Transverse colon (tissue), 4 donors: ENCODE measurements at regions not wholly inside any gene's neighbourhood (a gene's known extent, or its start where the extent isn't known, plus 50 kb on each side); places are given as distances from the start of the nearest gene placed in this dataset.

ENCODE experiments used
- DNase-seq: peaks from one replicate; pipeline ENCODE4 v3.0.0-alpha.2; 2019
- H3K27ac ChIP-seq, 4 donors: fragments of 200-600 bp; sonication (generic); 2 replicates each; pipeline ENCODE4 v1.5.1; 2016 to 2018; ENCODE audit warnings: inconsistent platforms in 4 of 4
- H3K27me3 ChIP-seq: fragments of 200-600 bp; sonication (generic); 2 replicates; pipeline ENCODE4 v1.5.1; 2017; ENCODE audit warnings: inconsistent platforms
- H3K36me3 ChIP-seq, 4 donors: fragments of 200-600 bp; sonication (generic); 2 replicates each; pipeline ENCODE4 v1.5.1; 2017 to 2019; ENCODE audit warnings: inconsistent platforms in 4 of 4
- H3K4me1 ChIP-seq, 4 donors: fragments of 200-600 bp; sonication (generic); 2 replicates each; pipeline ENCODE4 v1.5.1; 2017 to 2020; ENCODE audit warnings: inconsistent platforms in 4 of 4
- H3K4me3 ChIP-seq, 4 donors: fragments of 200-600 bp; sonication (generic); 1 replicate in 1 of 4; 2 replicates in 3 of 4; pipeline versions ENCODE4 v1.5.1 to v1.6.1; 2017 to 2019; ENCODE audit warnings: inconsistent platforms in 4 of 4
- H3K9me3 ChIP-seq, 2 donors: fragments of 200-600 bp; sonication (generic); 2 replicates each; pipeline ENCODE4 v1.5.1; 2017 to 2019; ENCODE audit warnings: inconsistent platforms in 2 of 2
- CTCF ChIP-seq, 5 experiments: fragments of 200-600 bp in 3 of 5; fragments of 450-650 bp in 2 of 5; sonication (generic) in 3 of 5; IDR thresholded peaks; 1 replicate in 2 of 5; 2 replicates in 3 of 5; pipeline ENCODE4 v1.5.1; 2016 to 2017; ENCODE audit warnings: antibody characterized with exemption in 5 of 5, inconsistent platforms in 3 of 5, mild to moderate bottlenecking in 2 of 5, moderate library complexity in 1 of 5
- EP300 ChIP-seq: sonication (generic); formaldehyde crosslinking; IDR thresholded peaks from one replicate; pipeline ENCODE4 v1.6.1; 2017; ENCODE audit warnings: antibody characterized with exemption, low read depth
- POLR2A ChIP-seq: fragments of 450-650 bp; IDR thresholded peaks from one replicate; pipeline ENCODE4 v1.6.1; 2016; ENCODE audit warnings: antibody characterized with exemption, mild to moderate bottlenecking, moderate library complexity
- POLR2AphosphoS5 ChIP-seq, 3 donors: sonication (generic); formaldehyde crosslinking; IDR thresholded peaks; one replicate each; pipeline ENCODE4 v1.6.1; 2016; ENCODE audit warnings: antibody characterized with exemption in 3 of 3
- WGBS, 2 donors: methylation state at CpG; one replicate each; pipeline ENCODE4 v1.1.5; 2018; ENCODE audit warnings: low coverage in 1 of 2; 5-methylcytosine and 5-hydroxymethylcytosine counted together
- in situ Hi-C, 4 donors: fragments of 200-750 bp; cut with MboI; loops; one replicate each; pipeline versions ENCODE4 v1.15.0 to v1.15.1; 2017; ENCODE audit warnings: low sequenced_read_pairs in 3 of 4, low pct_ligation_motif_present in 1 of 4, low pct_unique_long_range_greater_than_20kb in 1 of 4
- intact Hi-C: fragments of 100-400 bp; cut with DNase I; formaldehyde crosslinking; loops from one replicate; pipeline ENCODE4 v1.15.1; 2023; ENCODE audit warnings: low total_unique reads

- intact Hi-C loops = no loop called here
- in situ Hi-C loops = no loop called here
- 92% methylated on average over 5 of the region's 5 CpGs; no CpG with 5 or more reads in 1 of the 2 donors for WGBS, 2 donors
Observed at GRCh38 chr3:40652072-40652471, 127.3 kb downstream of the ZNF621 start.

GRCh38 chr3:40653001-40653400, 128.2 kb downstream of the ZNF621 start:
- DNase-seq = no peak
- no peak overlapping the region for H3K27ac ChIP-seq

More at GRCh38 chr3:40652072-40652471, 127.3 kb downstream of the ZNF621 start:
- Histone ChIP-seq H3K27ac (no peak overlapping the region), H3K9me3 (no peaks in the 10 kb centered on the region), H3K27me3 (no peaks in the 10 kb centered on the region), H3K36me3 (no peaks in the 10 kb centered on the region), H3K4me1 (no peaks in the 10 kb centered on the region), H3K4me3 (no peak overlapping the region)
- TF ChIP-seq EP300 (no peak), CTCF (IDR thresholded peaks at IDR 0.05) (no peak), POLR2A (no peak), POLR2AphosphoS5 (IDR thresholded peaks at IDR 0.05) (no peak)
- no peak for DNase-seq

GRCh38 chr3:40653878-40654277, 129.1 kb downstream of the ZNF621 start:
- no peaks in the 10 kb centered on the region for H3K36me3 ChIP-seq
- no peak for DNase-seq
- TF ChIP-seq POLR2A (no peak), CTCF (IDR thresholded peaks at IDR 0.05) (no peak)
- in situ Hi-C loops = no loop called here
- no peak overlapping the region for H3K27ac ChIP-seq
- no peak overlapping the region for H3K4me3 ChIP-seq
- no peaks in the 10 kb centered on the region for H3K27me3 ChIP-seq
- H3K9me3 ChIP-seq = no peaks in the 10 kb centered on the region
- intact Hi-C loops = no loop called here
- H3K4me1 ChIP-seq = no peaks in the 10 kb centered on the region
- WGBS, 2 donors = 98% methylated on average over 3 of the region's 3 CpGs; no CpG with 5 or more reads in 1 of the 2 donors

More at GRCh38 chr3:40653001-40653400, 128.2 kb downstream of the ZNF621 start:
- no peaks in the 10 kb centered on the region for H3K36me3 ChIP-seq
- TF ChIP-seq POLR2AphosphoS5 (IDR thresholded peaks at IDR 0.05) (no peak), POLR2A (no peak), EP300 (no peak), CTCF (IDR thresholded peaks at IDR 0.05) (no peak)
- H3K27me3 ChIP-seq = no peaks in the 10 kb centered on the region
- intact Hi-C loops (no loop called here), in situ Hi-C loops (no loop called here)
- WGBS, 2 donors = 82% methylated on average over 2 of the region's 2 CpGs; no CpG with 5 or more reads in 1 of the 2 donors
- no peak overlapping the region for H3K4me3 ChIP-seq
- no peaks in the 10 kb centered on the region for H3K4me1 ChIP-seq
- H3K9me3 ChIP-seq = no peaks in the 10 kb centered on the region

- TF ChIP-seq EP300 (no peak), POLR2A (no peak), POLR2AphosphoS5 (IDR thresholded peaks at IDR 0.05) (no peak), CTCF (IDR thresholded peaks at IDR 0.05) (no peak)
- no peaks in the 10 kb centered on the region for H3K36me3 ChIP-seq
- H3K9me3 ChIP-seq = no peaks in the 10 kb centered on the region
- in situ Hi-C loops = no loop called here
- H3K27me3 ChIP-seq = no peaks in the 10 kb centered on the region
- no peak overlapping the region for H3K27ac ChIP-seq
- DNase-seq = no peak
- H3K4me1 ChIP-seq = no peaks in the 10 kb centered on the region
- no peak overlapping the region for H3K4me3 ChIP-seq
- 87 to 100% methylated on average over 2 to 4 of the region's 4 CpGs for WGBS, 2 donors
- intact Hi-C loops = no loop called here
Observed at GRCh38 chr3:40655551-40655950, 130.8 kb downstream of the ZNF621 start.
